ENCODE measurements at regions not wholly inside any gene's neighbourhood (a gene's known extent, or its start where the extent isn't known, plus 50 kb on each side); places are given as distances from the start of the nearest gene placed in this dataset.

GRCh38 chr15:38823263-38823662, 258.6 kb upstream of the RASGRP1 start:
- H3K4me3 ChIP-seq (ENCODE audit: low read depth, low read length) = no peak overlapping the region
- TF ChIP-seq CTCF (IDR thresholded peaks at IDR 0.05; ENCODE audit: borderline replicate concordance, insufficient read depth, low read depth, low read length) = no peak

DNA sequence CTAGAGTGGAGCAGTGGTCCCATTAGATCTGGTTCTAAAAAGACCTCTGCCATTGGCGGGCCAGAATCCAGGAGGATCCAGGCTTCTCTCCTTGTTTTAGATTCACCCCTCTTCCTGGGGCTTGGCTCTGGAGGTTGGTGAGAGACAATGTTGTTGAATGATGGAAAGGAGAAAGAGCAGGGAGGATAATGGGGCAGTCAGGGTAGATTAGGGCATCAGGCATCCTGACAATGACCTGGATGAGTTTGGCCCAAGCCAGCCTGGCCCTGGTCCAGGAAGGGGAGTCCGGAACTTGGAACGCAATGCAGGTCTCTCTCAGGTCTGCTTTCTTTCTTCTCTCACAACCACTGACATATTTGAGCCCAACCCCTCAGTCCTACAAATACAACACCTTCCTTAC, 260.1 kb upstream of the RASGRP1 start:
- TF ChIP-seq CTCF (IDR thresholded peaks at IDR 0.05; ENCODE audit: borderline replicate concordance, insufficient read depth, low read depth, low read length) = no peak
- no peak overlapping the region for H3K4me3 ChIP-seq (ENCODE audit: low read depth, low read length)

DNA sequence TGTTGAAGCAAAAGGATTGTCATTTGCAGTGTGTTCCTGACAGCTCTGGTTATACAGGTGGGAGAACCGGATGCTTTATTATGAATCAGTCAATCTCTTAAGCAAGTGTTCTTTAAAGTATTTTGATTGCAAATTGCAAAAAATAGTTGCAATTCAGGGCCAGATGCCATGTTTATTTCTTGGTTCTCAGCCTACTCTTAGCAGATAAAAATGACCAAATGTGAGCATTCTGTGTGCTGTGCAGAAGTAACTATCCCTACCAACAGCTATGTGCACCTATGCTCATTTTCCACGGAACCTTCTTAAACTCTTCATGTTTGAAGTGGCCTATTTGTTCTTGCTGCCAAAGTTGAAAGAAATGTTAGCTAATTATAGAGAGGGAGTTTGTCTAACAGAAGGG, 262.3 kb upstream of the RASGRP1 start:
- no peak for TF ChIP-seq CTCF (IDR thresholded peaks at IDR 0.05; ENCODE audit: borderline replicate concordance, insufficient read depth, low read depth, low read length)
- no peak overlapping the region for H3K4me3 ChIP-seq (ENCODE audit: low read depth, low read length)

DNA sequence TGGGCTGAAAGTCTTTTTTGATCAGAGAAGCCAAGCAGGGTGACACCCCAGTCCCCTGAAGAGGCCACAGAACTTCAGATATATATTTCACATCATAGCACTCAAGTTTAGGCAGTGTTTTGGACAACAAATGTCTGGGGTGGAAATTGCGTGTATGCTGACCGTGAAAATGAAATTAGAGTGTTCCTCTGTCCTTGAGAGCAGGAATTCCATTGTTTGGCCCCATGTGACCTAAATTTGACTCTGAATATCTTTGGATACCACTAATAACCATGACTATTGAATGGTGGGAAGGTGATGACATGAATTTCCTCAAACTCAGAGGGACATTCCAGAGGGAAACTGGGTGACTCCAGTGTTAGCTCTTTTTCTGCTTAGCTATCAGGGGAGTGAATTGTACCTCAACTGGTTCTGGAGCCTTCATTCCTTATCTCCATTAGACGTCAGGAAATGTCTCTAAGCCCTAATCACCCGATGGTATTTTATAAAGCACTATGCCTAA, 263.5 kb upstream of the RASGRP1 start:
- no peak for TF ChIP-seq CTCF (IDR thresholded peaks at IDR 0.05; ENCODE audit: borderline replicate concordance, insufficient read depth, low read depth, low read length)
- no peak overlapping the region for H3K4me3 ChIP-seq (ENCODE audit: low read depth, low read length)

DNA sequence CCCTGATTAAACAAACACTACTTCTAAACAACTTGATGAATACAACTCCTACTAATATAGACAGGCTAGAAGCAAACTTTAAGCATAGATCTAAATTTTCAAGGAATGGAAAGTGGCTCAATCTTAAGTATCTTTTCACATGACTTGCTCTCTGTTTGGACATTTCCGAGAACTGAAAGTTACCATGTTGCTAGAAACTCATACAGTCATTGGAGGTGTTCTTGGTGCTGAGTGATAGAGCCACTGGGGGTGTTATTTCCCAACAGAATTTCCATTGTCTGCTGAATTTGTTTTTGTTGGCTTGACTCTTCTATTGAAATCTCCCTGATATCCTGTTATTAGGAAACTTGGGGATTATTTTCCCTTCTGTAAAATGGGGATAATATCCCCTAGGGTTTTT, 264.5 kb upstream of the RASGRP1 start:
- no peak overlapping the region for H3K4me3 ChIP-seq (ENCODE audit: low read depth, low read length)
- TF ChIP-seq CTCF (IDR thresholded peaks at IDR 0.05; ENCODE audit: borderline replicate concordance, insufficient read depth, low read depth, low read length) = no peak

DNA sequence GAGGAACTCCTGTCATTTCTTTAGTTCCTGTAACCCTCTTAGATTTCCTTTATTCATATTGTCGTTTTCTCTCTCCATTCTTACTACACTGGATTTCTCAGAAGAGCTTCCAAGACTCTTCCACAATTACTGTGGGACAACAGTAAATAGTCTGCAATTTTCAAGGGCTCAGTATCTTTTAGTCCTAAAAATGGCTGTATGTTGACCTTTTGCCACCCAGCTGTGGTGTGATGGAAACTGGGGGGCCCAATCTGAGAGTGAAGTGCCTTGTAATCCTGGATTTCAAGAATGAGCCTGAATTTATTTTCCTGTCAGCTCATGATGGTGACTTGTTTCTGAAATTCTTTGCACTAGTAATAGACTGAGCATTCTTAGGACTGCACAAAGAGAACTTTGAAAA, 277.6 kb upstream of the RASGRP1 start:
- H3K4me3 ChIP-seq (ENCODE audit: low read depth, low read length) = no peak overlapping the region
- no peak for TF ChIP-seq CTCF (IDR thresholded peaks at IDR 0.05; ENCODE audit: borderline replicate concordance, insufficient read depth, low read depth, low read length)

GRCh38 chr15:38843051-38843501, 278.5 kb upstream of the RASGRP1 start:
- H3K4me3 ChIP-seq (ENCODE audit: low read depth, low read length) = no peak overlapping the region
- TF ChIP-seq CTCF (IDR thresholded peaks at IDR 0.05; ENCODE audit: borderline replicate concordance, insufficient read depth, low read depth, low read length) = no peak

Data from GM12875 (cell line).